AG08395 (cell line): ENCODE measurements at regions not wholly inside any gene's neighbourhood (a gene's known extent, or its start where the extent isn't known, plus 50 kb on each side); places are given as distances from the start of the nearest gene placed in this dataset.
"Not testable (repeated sequence)": the region's sequence is repeated elsewhere in the genome, so short reads cannot be mapped to it uniquely, and the experiment has no call there.

Experiments
- DNase-seq: peaks from one replicate; pipeline ENCODE4 v3.0.0; 2012; ENCODE audit warnings: mixed read lengths, low spot score

DNA sequence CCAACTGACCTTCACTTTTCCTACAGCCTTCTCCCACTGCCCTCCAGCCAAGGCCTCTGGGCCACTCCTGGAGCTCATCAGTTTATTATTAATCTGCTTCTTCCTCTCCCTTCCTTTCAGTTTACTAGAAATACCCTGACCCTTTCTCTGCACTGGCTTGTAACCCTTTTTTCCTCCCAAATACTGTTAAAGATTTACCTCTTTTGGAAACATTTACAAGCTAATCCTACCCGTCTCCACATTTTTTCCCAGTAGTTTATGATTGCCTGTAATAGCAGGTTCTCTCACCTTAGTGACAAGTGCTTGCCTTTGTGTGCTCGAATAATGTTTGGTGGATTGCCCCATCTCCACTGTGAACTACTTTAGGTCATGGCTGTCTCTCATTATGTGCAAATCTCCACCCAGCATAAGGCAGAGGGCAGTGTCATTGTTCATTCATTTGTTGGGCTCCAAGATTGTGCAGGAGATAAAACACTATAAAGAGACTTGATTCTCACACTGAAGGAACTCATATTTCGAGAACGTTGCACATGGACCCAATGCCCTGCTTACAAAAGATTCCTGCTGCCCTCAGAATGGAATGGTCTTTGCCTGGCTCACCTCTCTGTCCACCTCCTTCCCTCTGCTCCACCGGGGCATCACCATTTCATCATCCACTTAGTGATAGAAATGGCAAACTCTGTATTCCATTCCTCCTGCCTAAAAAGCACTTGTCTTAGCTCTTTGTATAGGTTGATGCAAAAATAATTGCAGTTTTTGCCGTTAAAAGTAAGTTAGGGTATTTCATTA is 491.1 kb downstream of the UTRN start:
- no peak for DNase-seq

DNA sequence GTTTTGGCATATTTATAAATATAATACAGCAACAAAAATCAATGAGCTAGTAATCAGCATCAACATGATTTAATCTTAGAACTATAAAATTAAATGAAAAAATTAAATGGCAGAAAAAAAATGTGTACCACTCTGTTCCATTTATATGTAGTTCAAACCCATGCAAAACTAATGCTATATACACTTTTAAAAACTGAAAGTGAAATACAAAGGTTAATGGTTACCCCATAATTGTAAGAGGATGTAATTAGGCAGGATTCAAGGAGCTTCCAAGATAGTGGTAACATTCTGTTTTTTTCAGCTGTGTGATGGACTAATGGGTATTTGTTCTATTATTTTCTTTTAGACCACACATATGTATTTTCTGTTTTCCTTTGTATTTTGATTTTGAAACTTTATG is 492.1 kb downstream of the UTRN start:
- no peak for DNase-seq

DNA sequence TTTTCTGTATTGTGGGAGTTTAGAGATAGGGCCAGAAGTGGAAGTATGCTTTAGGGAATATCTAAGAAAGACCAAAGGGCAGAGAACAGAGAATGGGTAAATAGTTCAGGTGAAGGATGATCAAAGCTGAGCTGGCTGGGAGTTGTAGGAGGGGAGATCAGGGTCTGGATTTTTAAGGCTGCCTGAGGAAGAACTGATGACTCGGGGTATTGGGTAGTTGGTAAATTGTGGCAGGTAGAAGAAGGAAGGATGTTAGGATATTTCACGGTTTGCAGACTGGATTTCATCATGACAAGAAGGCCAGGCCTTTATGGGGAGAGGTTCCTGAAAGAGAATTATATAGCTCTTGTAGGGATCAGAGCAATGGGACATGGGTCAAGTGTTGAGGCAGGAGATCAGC is 492.9 kb downstream of the UTRN start:
- no peak for DNase-seq

DNA sequence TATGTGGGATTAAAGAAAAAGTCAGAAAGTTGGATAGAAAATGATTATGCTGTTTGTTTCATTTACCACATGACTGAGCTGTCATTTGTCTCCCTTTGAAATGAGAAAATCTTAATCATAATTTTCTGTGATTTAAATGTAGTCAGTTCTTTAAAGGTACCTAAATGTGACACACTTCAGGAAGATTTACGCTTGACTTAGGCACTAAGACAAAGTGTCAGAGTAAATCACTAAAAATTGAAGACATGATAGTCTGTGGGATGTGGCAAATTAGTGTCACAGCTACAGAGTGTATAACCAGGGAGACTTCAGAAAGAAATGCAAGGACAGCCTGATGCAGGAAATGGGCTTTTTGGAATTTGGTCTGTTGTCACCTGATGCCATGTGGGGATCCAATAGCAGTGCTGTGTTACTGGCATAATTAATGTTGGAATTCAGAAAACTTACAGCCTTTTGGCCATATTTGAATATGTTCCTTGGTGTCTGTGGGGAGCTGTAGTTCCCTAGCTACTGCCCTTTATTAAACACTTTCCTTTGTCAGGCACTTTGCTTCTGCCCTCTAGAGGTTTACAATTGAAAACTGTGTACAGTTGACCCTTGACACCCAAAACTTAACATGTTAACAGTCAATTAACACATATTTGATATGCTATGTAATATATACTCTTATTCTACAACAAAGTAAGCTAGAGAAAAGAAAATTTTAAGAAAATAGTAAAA is 493.8 kb downstream of the UTRN start:
- DNase-seq, result no peak

DNA sequence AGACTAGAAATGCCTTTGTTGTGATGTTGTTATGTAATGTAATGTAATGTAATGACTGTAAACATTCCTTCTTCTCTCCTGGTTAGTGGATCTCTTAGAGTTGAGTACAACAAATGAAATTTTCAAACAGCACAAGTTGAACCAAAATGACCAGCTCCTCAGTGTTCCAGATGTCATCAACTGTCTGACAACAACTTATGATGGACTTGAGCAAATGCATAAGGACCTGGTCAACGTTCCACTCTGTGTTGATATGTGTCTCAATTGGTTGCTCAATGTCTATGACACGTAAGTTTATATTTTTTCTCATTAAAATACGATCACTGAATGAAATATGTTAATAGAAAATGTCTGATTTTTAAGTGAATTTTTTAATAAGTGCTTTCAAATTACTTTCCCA is 496.7 kb downstream of the UTRN start:
- DNase-seq, result no peak

DNA sequence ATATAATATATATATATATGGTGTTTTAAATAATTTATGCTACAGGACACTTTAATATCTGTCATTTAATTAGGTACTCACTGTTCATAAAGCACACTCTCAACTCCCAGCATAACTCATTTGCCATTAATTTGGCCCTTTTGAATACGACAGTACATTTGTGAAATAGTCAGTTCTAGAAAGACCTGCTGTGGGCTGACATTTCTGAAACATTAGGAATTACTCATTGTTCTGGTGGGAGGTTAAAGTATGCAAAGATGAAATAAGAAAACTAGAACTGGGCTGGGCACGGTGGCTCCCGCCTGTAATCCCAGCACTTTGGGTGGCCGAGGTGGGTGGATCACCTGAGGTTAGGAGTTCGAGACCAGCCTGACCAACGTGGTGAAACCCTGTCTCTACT is 497.5 kb downstream of the UTRN start:
- DNase-seq, result no peak

DNA sequence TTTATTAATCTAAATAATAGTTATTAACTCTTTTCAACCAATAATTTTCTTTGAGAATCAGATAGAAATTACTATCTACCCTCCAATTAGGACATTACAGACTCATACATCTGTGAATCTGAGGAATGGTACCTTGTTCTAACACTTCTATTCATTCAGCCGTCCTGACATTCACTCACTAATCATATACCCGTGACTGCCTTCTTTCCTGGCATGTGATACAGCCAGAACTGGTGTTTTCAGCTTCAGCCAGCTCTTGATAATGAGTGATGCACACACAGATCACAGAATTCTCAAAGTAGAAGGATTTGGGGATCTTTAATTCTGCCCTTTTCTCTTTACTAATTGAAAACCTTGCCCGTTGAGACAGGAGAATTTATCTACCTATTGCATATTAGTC is 499.9 kb downstream of the UTRN start:
- DNase-seq, result no peak

DNA sequence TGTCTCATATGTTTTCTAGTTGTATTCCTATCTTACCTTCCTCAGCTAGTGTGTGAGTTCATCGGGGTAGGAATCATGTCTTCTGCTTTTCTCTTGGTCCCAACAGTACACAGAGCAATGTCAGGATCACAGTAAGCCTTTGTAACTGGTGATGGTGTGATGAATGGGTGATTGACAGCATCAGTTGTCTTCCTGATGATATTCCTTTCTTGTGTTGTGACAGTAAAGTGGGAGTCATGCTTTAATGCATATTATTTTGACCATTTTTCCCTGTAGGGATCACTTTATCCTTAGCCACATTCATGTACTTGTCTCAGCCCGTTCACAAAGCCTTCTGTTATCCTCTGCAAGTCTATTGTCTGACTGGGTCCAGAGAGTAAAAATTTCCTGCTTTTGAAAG is 501.7 kb downstream of the UTRN start:
- no peak for DNase-seq

DNA sequence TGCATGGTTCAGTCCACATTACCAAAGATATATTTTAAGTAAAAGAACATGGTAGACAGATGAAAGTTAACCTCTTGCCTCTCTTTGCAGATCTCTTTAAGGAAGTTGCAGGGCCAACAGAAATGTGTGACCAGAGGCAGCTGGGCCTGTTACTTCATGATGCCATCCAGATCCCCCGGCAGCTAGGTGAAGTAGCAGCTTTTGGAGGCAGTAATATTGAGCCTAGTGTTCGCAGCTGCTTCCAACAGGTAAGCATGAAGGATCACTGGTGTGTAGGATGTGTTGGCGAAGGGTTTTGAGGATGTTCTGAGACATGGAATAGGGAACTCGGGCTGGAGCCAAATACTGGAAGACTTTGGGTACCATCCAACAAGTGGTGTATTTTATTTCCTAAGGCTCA is 508.6 kb downstream of the UTRN start:
- DNase-seq, result no peak

DNA sequence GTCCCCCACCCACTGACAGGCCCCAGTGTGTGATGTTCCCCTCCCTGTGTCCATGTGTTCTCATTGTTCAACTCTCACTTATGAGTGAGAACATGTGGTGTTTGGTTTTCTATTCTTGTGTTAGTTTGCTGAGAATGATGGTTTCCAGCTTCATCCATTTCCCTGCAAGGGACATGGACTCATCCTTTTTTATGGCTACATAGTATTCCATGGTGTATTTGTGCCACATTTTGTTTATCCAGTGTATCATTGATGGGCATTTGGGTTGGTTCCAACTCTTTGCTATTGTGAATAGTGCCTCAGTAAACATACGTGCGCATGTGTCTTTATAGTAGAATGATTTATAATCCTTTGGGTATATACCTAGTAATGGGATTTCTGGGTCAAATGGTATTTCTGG is 509.9 kb downstream of the UTRN start:
- DNase-seq, result not testable (repeated sequence)

DNA sequence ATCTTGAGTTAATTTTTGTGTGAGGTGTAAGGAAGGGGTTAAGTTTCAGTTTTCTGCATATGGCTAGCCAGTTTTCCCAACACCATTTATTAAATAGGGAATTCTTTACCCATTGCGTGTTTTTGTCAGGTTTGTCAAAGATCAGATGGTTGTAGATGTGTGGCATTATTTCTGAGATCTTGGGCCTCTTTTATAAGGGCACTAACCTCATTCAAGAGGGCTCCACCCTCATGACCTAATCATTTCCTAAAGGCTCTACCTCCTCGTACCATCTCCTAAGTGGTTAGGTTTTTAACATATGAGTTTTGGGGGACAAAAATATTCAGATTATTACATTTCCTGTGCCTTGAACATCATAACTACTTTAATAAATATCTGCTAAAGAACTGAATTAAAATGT is 510.9 kb downstream of the UTRN start:
- DNase-seq, result no peak

DNA sequence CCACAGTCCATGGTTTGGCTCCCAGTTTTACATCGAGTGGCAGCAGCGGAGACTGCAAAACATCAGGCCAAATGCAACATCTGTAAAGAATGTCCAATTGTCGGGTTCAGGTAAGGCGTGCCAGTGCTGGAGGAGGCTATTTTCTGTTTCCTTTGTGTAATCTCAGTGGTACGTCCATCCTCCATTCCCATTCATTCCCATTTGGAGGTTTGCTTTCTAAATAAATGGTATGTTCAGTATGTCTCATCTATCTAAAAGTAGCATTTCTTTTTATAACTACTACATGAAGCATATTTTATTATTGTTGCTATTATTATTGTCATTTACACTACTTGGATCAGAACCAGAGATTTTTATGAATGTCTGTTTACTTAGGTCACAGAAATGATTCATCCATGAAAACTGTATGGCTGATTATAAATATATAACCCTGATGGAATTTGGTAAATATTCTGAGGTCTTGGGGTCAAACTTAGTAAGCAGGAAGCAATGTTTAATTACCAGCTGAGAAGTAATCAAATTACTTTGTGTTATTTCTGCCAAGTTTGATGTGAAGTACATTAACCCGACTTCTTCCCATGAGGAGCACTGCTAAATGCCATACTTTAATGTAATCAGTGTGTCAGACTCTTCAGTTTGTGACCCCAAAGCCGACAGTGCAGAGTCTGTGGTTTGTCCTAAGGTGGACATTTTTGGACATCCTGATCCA is 512.9 kb downstream of the UTRN start:
- DNase-seq, result peak; percentile 66

DNA sequence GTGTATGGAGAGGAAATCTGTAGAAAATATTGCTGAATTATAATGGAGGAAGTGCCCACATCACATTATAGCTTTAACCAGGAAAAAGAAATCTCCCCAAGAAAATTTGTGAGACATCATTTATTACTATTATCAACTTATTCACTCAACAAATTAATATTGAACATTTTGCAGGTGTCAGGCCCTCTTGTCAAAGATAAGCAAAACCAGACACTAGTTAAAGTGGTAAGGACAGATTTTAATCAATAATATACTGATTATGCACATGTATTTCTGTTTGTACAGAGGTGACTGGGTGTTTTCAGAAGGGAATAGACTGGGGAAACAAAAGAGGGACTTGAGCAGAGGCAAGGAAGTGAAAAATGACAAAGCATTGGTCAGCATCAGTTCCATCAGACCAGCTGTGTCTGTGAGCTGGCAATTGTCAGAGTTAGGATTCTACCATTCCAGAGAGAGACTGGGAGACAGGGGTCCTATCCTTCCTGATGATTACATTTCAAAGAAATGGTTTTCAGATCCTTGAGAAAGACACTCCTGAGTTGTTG is 519.2 kb downstream of the UTRN start:
- no peak for DNase-seq

DNA sequence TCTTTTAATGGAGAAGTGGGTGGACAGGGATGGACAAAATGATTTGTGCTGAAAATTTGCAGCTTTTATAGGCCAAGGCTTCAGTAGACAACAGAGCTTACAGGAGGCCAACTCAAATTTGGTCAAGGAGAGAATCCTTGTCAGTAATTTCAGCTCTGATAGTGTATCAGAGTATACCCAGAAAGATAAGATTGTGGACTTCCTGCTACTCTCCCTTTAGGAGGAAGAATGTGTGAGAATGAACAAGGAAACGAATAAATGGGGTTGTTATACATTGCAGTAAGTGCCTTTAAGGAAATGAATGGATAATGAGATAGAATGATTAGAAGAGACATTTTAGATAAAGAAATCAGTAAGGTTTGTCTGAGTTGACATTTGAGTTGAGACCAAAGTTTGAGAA is 519.9 kb downstream of the UTRN start:
- no peak for DNase-seq

DNA sequence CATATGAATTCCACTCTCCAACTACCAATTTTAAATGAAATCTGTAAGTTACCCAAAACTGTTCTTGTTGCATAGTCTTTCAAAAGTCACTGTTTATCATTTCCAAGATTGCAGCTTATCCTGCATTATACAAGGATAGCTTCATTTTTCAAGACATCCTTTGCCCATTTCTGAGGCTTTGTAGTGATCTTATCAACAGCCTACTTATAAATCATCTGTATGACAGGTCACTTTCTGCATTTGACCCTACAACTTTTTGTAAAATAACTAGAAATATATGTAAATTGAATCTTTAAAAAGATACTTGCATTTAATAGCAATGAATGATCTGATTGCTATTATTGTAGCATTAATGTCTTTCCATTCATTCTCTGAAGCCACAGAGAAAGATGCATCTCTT is 521.1 kb downstream of the UTRN start:
- DNase-seq, result no peak

DNA sequence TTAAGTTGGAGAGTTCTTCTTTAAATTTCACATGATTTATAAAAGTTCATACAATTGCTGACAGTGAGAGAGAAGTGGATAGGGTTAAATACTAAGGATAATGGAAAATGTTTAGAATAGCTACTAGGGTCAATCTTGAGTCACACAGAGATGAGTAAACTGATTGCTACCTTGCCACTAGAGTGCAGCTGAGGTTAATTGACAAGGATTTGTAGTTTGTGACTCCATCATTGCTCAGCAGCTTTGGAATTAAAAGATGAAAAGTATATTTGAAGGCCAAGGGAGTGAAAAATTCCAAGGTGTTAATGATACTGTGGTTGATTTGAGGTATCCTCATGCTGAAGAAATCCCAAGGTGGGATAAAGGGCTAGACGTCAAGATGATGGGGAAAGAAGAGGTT is 524.0 kb downstream of the UTRN start:
- peak; percentile 36 for DNase-seq

DNA sequence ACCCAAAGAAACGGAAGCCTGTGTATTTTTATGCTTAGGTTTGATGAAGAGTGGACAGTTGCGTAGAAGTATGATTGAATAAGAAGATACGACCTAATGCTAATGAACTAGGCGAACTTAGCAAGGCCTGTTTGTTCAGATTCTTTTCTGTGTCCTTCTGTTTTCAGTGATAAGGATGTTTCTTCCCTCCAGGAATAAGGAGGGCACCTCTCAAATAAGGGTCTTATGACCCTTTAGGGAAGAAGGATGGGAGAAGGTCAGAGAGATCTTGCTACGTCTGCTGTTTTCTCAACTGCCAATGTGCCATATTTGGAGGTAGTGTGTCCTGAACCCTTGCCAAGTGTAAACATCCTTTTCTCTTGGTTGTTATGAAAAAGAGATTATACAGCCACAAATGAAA is 524.8 kb downstream of the UTRN start:
- DNase-seq, result no peak

DNA sequence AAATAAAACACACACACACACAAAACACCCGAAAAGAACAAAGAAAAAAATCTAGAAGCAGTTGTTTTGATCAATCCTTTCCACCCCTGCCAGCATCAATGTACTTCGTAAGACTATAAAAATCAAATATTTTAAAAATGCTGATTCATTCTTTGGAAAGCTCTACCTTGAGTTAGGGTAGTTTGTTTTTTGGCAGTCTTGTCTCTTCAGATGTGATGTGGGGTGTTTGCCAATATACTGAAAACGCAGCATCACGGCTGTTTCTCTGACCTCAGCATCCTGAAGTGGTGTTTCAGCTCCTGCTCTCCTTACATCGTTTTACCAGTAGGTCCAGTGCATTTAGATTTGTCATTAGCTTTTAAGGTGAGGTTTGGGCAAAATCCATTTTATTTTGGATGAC is 526.0 kb downstream of the UTRN start:
- DNase-seq, result no peak

DNA sequence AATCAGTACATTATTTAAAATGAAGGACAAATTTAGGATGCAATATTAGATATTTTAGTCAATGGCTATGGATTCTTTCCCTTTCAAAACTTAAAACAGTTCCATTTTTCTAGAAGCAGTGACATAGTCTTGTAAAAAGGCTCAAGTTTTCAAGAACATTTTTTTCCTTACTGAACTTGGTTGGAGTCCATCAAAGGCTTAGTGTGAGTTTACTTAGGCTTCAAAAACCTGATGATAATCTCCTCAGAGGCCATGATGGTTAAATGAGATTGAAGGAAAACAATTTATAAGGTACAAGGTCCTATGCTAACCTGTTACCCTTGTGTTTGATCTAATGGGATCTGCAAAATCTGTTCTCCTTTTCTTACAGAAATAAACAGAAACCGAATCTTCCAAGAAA is 531.8 kb downstream of the UTRN start:
- DNase-seq, result no peak

DNA sequence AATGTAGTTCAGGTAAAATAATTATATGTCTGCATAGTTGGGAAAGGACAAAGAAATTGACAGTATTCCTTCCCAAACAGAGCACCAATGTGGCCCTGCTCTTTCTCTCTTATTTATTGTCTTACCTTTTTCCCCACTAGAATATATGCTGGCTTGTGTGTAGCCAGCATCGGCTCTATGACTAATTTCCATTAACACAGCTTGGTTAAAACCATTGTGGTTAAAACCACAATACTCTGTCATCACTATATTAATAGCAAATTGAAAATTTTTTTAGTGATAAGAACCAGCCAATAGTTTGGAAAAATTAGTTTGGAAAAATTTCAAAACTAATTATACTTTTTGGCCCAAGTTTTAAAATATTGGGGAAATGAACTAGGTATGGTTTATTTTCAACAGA is 535.1 kb downstream of the UTRN start:
- peak; percentile 29 for DNase-seq

DNA sequence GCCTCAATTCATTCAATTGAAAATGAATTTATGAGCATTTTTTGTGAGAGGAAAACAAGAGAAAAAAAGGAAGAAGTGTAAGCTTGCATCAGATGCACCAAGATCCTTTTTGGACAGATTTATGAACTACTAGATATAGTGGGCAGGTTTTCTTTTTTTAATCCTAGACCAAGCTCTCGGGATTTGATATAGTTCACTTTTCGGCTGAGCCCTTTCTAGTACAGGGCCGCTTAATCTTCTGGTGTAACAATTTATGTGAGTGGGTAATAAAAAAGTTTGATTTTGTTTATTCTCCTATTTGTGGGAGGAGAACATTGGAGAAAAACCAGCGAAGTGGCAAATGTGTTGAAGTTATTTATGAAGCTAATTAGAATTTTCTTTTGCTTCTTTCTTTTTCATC is 538.0 kb downstream of the UTRN start:
- DNase-seq, result no peak

DNA sequence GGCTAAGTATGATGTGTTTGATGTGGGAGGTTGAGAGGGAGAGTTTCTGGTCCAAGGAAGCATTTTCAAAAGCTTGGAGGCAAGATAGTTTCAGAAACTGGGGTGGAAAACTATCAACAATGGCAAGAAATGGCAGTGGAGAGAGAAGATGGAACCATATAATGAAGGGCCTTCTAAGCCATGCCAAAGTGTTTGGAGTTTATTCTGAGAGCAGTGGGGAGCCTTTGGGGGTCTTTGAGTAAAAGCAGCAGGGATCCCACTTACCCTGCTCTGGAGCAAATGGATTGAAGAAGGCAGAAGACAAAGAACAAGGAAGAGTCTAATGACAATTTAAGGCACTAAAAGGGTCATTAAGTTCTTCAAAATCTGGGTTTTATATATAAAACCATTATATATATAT is 538.9 kb downstream of the UTRN start:
- DNase-seq, result no peak
